ENCODE measurements at regions not wholly inside any gene's neighbourhood (a gene's known extent, or its start where the extent isn't known, plus 50 kb on each side); places are given as distances from the start of the nearest gene placed in this dataset.

DNA sequence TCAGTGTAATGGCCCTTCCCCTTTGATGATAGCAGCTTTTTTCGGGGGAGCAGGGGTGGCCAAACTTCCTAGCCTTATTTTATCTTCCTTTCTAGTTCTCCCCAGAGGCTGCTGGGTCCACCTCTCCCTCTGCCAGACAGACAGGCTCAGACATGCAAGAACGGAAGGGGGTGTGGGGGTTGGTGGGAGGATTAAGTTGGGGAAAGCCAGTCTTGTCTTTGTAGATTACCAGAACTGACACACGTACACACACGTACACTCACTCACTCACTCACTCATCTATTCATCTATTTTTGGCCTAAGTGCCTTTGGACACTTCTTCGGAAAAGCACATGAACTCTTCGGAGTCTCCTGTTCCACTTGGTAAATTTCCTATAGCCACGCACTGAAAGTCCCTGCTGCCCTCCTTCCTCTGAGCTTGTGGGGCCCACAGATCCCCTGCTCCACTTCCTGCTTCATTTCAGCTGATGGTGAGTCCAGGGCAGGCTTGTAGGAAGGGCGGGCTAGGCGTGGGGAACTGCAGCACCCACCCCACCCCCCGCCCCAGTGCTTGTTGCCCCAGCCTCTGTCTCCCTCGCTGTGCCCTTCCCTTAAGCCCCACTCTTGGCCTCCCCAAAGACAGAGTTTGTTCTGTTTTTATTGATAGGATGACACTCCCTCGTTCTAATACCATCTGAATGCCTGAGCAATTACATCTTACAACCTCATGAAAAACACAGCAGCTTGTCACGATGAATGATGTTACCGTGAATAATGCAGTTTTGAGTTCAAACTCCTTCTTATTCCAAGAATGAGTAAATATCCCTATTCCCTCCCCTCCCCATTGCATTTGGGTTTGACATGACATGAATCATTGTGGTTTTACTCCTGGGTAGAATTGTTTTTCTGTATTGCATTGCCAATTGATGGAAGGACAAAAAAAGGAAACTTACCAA, 60.7 kb upstream of the ATP5PO start:
- TF ChIP-seq, protein P1, sequence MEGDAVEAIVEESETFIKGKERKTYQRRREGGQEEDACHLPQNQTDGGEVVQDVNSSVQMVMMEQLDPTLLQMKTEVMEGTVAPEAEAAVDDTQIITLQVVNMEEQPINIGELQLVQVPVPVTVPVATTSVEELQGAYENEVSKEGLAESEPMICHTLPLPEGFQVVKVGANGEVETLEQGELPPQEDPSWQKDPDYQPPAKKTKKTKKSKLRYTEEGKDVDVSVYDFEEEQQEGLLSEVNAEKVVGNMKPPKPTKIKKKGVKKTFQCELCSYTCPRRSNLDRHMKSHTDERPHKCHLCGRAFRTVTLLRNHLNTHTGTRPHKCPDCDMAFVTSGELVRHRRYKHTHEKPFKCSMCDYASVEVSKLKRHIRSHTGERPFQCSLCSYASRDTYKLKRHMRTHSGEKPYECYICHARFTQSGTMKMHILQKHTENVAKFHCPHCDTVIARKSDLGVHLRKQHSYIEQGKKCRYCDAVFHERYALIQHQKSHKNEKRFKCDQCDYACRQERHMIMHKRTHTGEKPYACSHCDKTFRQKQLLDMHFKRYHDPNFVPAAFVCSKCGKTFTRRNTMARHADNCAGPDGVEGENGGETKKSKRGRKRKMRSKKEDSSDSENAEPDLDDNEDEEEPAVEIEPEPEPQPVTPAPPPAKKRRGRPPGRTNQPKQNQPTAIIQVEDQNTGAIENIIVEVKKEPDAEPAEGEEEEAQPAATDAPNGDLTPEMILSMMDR (IDR thresholded peaks at IDR 0.05; ENCODE audit: insufficient read depth, low read depth, low read length), result no peak
- TF ChIP-seq EZH2 (IDR thresholded peaks at IDR 0.05; ENCODE audit: insufficient read depth, low read length), result no peak
